Ureter (tissue), 1 donor: ENCODE measurements at regions not wholly inside any gene's neighbourhood (a gene's known extent, or its start where the extent isn't known, plus 50 kb on each side); places are given as distances from the start of the nearest gene placed in this dataset.

Experiments used
- DNase-seq: peaks from one replicate; pipeline ENCODE4 v3.0.0-alpha.2; 2020; ENCODE audit warnings: low spot score
- donor health status: DM: yes; HTN: yes; CAD: no.

GRCh38 chr4:184575306-184575705 lies 73.9 kb downstream of the CASP3 start:
- DNase-seq, result no peak

DNA sequence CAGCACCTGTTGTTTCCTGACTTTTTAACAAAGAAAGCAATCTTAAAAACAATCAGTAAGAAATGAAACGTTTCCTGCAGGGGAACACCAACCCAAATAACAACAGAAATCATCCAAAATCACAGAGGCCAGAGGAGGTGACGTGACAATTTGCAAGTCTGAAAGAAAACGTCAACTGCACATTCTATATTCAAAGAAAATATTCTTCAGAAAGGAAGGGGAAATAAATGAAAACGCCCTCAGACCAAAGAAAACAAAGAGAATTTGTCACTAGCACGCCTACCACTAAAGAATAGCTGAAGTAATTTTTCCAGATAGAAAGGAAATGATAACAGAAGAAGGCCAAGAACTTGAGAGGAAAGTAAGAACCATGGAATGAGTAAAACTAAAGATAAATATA lies 74.4 kb downstream of the CASP3 start:
- DNase-seq, result no peak

- DNase-seq, result no peak
Measured at GRCh38 chr4:184573701-184574100, 75.5 kb downstream of the CASP3 start.

- no peak for DNase-seq
Measured at GRCh38 chr4:184568770-184569169, 80.5 kb downstream of the CASP3 start.

DNA sequence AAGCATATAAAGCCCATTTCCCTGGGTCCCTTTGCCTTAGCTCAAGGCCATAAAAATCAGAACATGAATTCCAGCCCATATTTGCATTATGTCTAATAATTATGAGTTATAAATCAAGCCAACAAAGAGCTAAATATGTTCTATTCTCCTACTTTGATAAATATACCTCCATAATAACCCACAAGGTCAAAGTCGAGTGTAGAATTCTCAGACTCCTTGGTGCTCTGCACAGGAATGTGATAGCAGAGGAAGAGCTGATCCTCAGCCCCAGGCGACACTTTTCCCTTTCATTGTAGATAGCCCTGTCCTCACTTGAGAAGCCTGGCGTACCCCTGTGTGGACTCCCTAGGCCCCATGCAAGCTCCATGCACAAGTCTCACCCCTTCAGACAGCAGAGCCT lies 85.6 kb downstream of the CASP3 start:
- DNase-seq, result no peak

DNA sequence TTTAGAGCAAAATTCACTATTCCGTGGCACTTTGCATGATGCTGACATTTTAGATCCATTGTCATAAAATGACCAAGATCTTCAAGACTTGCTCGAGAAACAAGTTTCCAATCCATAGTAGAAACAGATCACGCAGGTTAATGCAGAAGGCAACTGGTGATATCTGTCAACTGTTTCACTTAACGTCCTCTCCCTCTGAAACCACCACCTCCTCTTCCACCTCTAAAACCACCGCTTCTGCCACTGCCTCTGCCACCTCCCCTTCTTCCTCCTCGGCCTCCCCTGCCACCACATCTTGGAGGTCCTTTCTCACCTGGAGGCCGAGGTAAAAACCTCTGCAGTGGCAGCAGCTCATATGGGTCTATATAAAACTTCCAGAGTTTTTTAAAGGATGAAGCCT lies 84.6 kb upstream of the IRF2 start:
- no peak for DNase-seq

- DNase-seq, result no peak
Measured at GRCh38 chr4:184553891-184554290, 79.5 kb upstream of the IRF2 start.

- DNase-seq, result no peak
Measured at GRCh38 chr4:184550476-184550875, 76.1 kb upstream of the IRF2 start.

DNA sequence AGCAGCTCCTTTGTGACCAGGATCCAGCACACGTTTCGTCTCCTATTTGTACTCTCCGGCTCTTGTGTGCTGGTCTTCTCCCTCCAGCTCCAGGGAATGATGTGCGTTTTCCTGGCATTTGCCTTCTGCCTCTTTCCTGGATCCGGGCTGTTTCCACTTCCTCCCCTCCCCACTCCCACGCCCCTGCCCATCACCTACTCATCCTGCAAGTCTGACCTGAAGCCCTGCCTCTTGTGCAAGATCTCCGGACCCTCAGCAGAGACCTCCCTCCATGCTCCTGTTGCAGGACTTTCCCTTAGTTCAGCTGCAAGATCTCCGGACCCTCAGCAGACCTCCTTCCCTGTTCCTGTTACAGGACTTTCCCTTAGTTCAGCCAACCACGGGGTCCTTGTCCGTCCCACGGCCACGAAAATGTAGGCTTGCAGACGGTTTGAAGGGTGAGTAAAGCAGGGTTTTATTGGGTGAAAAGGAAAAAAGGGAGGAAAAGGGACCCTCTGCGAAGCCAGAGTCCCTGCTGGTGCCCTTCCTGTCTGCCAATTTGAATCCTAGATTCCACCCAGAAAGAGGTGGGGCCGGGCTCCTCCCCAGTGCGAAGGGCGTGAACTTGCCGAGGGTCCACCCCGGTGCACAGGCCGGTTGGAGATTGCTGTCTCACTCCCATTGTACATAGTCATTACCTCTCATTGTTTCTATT lies 74.4 kb upstream of the IRF2 start:
- no peak for DNase-seq

DNA sequence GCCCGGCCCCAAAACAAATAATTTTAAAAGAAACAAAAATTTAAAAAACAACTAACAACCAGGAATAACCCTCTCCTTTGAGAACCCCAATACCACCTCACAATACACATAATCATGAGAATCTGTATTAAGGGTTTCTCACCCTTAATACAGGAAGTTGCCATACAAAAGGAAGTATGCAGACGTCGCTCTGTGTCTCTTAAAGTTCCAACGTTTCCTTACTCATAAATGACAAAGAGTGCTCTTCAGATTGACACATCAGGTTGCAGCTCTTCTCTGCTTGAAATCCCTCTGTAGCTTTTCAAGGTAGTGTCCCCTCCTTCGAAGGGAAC lies 73.9 kb upstream of the IRF2 start:
- DNase-seq, result no peak

DNA sequence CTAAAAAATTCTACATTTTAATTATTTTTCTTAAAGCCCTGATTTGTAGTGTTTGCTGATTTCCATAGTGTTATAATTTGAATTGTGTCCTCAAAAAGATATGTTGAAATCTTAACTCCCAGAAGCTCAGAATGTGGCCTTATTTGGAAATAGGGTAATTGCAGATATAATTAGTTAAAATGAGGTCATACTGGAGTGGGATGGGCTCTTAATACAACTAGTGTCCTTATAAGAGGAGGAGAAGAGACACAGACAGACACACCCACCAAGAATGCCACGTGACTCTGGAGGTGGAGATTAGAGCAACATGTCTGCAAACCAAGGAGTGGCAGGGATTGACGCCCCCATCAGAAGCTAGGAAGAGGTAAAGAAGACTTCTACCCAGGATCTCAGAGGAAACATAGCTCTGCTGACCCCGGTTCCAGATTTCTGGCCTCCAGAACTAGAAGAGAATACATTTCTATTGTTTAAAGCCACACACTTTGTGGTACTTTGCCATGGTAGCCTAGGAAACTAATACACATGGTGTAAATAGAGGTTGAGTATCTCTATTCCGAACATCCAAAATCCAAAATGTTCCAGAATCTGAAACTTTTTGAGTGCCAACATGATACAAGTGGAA lies 70.5 kb upstream of the IRF2 start:
- DNase-seq, result no peak

- no peak for DNase-seq
Measured at GRCh38 chr4:184541907-184542306, 67.6 kb upstream of the IRF2 start.

GRCh38 chr4:184540307-184540706 lies 66.0 kb upstream of the IRF2 start:
- no peak for DNase-seq

GRCh38 chr4:184538023-184538599 lies 63.8 kb upstream of the IRF2 start:
- DNase-seq, result peak; percentile 94

DNA sequence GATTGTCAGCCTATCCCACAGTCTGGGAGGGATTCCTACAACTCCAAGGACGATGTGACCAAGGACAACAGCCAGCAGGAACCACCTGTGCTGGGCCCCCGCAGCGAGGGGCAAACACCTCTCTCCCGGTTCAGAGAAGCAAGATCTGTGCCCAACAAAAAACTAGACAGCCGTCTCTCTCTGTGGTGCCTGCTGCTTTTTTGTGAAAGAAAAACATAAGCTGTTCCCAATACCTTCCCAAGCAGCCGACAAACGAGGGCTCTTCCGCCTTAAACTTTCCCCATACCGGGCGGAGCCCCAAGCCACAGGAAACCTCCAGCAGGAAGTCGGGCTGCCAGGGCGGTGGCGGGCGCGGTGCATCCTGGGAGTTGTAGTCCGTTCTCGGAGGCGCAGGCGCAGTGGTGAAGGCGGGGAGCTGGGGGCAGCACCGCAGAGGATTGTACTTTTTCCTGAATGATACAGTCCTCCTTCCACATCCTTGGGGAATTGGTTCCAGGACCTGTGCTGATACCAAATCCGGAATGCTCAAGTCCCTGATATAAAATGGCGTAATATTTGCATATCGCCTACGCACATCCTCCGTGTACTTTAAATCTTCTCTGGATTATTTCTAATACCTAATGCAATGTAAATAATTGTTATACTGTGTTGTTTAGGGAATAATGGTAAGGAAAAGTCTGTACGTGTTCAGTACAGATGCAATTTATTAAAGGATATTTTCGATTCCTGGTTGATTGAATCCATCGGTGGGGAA lies 63.1 kb upstream of the IRF2 start:
- peak; percentile 99 for DNase-seq

GRCh38 chr4:184536881-184537248 lies 62.5 kb upstream of the IRF2 start:
- DNase-seq, result no peak

DNA sequence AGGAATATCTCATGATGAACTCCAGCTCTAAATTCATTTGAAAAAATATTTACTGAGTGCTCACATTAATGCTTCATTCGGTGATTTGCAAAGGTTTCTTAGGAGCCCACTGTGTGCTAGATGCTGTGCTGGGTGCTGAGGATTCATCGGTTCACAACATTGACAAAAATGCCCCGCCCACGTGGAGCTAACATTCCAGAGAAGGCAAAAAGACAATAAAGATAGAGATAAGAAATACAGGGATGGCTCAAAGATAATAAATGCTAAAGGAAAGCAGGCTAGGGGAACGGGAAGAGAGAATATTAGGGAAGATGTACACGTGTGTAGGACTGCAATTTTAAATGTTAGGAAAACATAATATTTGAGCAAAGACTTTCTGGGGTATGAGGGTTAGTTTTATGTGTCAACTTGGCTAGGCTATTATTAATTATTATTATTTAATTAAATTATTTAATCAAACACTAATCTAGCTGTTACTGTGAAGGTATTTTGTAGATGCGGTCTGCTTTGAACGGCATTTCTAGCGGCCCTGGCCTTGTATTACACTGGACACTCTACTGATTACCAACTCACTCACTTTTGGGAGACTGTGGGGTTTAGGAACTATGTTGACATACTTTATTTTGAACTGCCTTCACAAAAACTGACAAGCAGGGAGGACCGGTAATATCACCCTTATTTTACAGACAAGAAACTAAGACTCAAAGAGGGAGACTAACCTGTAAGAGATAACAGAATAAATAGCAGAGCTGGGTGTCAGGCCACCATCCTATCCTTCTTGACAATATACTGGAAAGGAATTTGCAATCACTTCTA lies 61.9 kb upstream of the IRF2 start:
- DNase-seq, result no peak

- DNase-seq, result no peak
Measured at GRCh38 chr4:184534511-184535391, 60.4 kb upstream of the IRF2 start.

- no peak for DNase-seq
Measured at GRCh38 chr4:184533908-184534307, 59.6 kb upstream of the IRF2 start.

GRCh38 chr4:184531008-184531407 lies 56.7 kb upstream of the IRF2 start:
- no peak for DNase-seq

- no peak for DNase-seq
Measured at GRCh38 chr4:184529283-184529682, 54.9 kb upstream of the IRF2 start.
